ENCODE measurements at regions not wholly inside any gene's neighbourhood (a gene's known extent, or its start where the extent isn't known, plus 50 kb on each side); places are given as distances from the start of the nearest gene placed in this dataset.
"Not testable (repeated sequence)": the region's sequence is repeated elsewhere in the genome, so short reads cannot be mapped to it uniquely, and the experiment has no call there.

DNA sequence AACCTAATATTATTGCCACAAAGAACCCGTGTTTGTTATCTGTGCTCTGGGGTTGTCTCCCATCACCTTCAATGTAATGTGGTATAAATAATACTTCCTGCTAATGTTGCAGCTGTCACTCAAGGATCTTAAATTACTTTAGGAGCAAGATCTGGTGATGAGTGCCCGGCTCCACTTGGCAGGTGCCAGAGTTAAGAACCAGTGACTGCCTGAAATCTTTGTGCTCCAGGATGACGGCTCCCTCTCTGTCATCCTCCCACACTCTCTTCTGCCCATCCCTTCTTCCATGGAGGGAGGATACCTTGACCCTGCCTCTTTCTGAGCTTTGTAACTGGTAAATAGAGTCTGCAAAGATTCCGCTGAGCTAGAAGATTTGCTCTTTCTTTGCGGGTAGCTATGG lies 100.4 kb upstream of the SEC22B start:
- TF ChIP-seq, protein P1, sequence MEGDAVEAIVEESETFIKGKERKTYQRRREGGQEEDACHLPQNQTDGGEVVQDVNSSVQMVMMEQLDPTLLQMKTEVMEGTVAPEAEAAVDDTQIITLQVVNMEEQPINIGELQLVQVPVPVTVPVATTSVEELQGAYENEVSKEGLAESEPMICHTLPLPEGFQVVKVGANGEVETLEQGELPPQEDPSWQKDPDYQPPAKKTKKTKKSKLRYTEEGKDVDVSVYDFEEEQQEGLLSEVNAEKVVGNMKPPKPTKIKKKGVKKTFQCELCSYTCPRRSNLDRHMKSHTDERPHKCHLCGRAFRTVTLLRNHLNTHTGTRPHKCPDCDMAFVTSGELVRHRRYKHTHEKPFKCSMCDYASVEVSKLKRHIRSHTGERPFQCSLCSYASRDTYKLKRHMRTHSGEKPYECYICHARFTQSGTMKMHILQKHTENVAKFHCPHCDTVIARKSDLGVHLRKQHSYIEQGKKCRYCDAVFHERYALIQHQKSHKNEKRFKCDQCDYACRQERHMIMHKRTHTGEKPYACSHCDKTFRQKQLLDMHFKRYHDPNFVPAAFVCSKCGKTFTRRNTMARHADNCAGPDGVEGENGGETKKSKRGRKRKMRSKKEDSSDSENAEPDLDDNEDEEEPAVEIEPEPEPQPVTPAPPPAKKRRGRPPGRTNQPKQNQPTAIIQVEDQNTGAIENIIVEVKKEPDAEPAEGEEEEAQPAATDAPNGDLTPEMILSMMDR (IDR thresholded peaks at IDR 0.05; ENCODE audit: low read depth, low read length): not testable (repeated sequence)
- TF ChIP-seq EZH2phosphoT487 (IDR thresholded peaks at IDR 0.05; ENCODE audit: low read depth): not testable (repeated sequence)

All from OCI-LY3 (cell line).